SK-N-SH (cell line): ENCODE measurements at regions not wholly inside any gene's neighbourhood (a gene's known extent, or its start where the extent isn't known, plus 50 kb on each side); places are given as distances from the start of the nearest gene placed in this dataset.

ENCODE experiments used
- CTCF ChIA-PET: fragments of 300-600, 350-600 bp; formaldehyde crosslinking; extraction: SDS; loops from one replicate; lab custom pipeline; 2021; lab: Yijun Ruan, JAX
- POLR2A ChIA-PET: fragments of 350-600 bp; sonication (Branson Sonifier 250); formaldehyde crosslinking; extraction: SDS; loops from one replicate; lab custom pipeline; 2020; ENCODE audit warnings: antibody characterized with exemption, inconsistent platforms; lab: Yijun Ruan, JAX
- DNase-seq: peaks from one replicate; pipeline ENCODE4 v3.0.0; 2012
- H2AFZ ChIP-seq: fragments of 200-600 bp; sonication (generic); 2 replicates; pipeline ENCODE4 v1.8.1; 2016; ENCODE audit warnings: antibody characterized with exemption, mild to moderate bottlenecking, low read depth
- H3F3A ChIP-seq: fragments of 200-600 bp; sonication (generic); replicated peaks from 2 replicates; pipeline ENCODE3; 2016; ENCODE audit warnings: antibody characterized with exemption, mild to moderate bottlenecking; ENCODE audit not compliant: insufficient read depth
- H3K27ac ChIP-seq, 2 experiments: fragments of 200-500 bp in 1 of 2; fragments of 200-600 bp in 1 of 2; sonication (Bioruptor generic) in 1 of 2; sonication (generic), shearing (Covaris generic) in 1 of 2; 2 replicates each; pipeline versions ENCODE4 v1.5.1 to v1.6.1; 2014 to 2016; ENCODE audit warnings: low read depth in 2 of 2, inconsistent platforms in 1 of 2, low read length in 1 of 2, mild to moderate bottlenecking in 1 of 2, mixed read lengths in 1 of 2
- H3K27me3 ChIP-seq: fragments of 200-600 bp; sonication (generic), shearing (Covaris generic); 2 replicates; pipeline ENCODE4 v1.6.1; 2016; ENCODE audit warnings: mixed run types; ENCODE audit not compliant: insufficient read depth
- H3K36me3 ChIP-seq, 2 experiments: fragments of 200-500 bp in 1 of 2; fragments of 200-600 bp in 1 of 2; sonication (Bioruptor generic) in 1 of 2; sonication (generic) in 1 of 2; replicated peaks in 1 of 2; 2 replicates each; pipeline versions ENCODE3 to v1.5.1; 2014 to 2016; ENCODE audit warnings: low read length in 1 of 2, mild to moderate bottlenecking in 1 of 2; ENCODE audit not compliant: insufficient read depth in 2 of 2, control insufficient read depth in 1 of 2
- H3K4me1 ChIP-seq, 2 experiments: fragments of 200-500 bp in 1 of 2; fragments of 200-600 bp in 1 of 2; sonication (Bioruptor generic) in 1 of 2; sonication (generic), shearing (Covaris generic) in 1 of 2; 2 replicates each; pipeline versions ENCODE4 v1.5.1 to v1.6.1; 2014 to 2016; ENCODE audit warnings: low read depth in 1 of 2, low read length in 1 of 2, mixed run types in 1 of 2; ENCODE audit not compliant: insufficient read depth in 2 of 2, control insufficient read depth in 1 of 2
- H3K4me2 ChIP-seq: fragments of 200-600 bp; sonication (generic), shearing (Covaris generic); 2 replicates; pipeline ENCODE4 v1.6.1; 2017; ENCODE audit warnings: mixed run types
- H3K4me3 ChIP-seq, 2 experiments: fragments of 200-500 bp in 1 of 2; fragments of 200-600 bp in 1 of 2; sonication (Bioruptor generic) in 1 of 2; sonication (generic), shearing (Covaris generic) in 1 of 2; 2 replicates each; pipeline versions ENCODE4 v1.5.1 to v1.8.1; 2014 to 2016; ENCODE audit warnings: low read depth in 2 of 2, inconsistent platforms in 1 of 2, low read length in 1 of 2, mild to moderate bottlenecking in 1 of 2, mixed read lengths in 1 of 2, moderate library complexity in 1 of 2
- H3K79me2 ChIP-seq: fragments of 200-600 bp; sonication (generic); 2 replicates; pipeline ENCODE4 v1.8.1; 2017; ENCODE audit warnings: mild to moderate bottlenecking; ENCODE audit not compliant: insufficient read depth
- H3K9ac ChIP-seq: fragments of 200-600 bp; sonication (generic); 2 replicates; pipeline ENCODE4 v1.6.1; 2017; ENCODE audit warnings: mixed run types
- H3K9me2 ChIP-seq: fragments of 200-600 bp; sonication (generic); 2 replicates; pipeline ENCODE4 v1.6.1; 2017; ENCODE audit warnings: mixed run types
- H3K9me3 ChIP-seq: fragments of 200-600 bp; sonication (generic); 2 replicates; pipeline ENCODE4 v1.6.1; 2017; ENCODE audit warnings: mixed run types, mild to moderate bottlenecking, moderate library complexity
- H4K20me1 ChIP-seq: fragments of 200-600 bp; sonication (generic); 2 replicates; pipeline ENCODE4 v1.6.1; 2017; ENCODE audit warnings: mild to moderate bottlenecking, mixed run types; ENCODE audit not compliant: insufficient read depth
- FOXJ3 ChIP-seq: sonication (generic); formaldehyde crosslinking; IDR thresholded peaks from 2 replicates; pipeline ENCODE4 v1.5.1; 2020; ENCODE audit warnings: mild to moderate bottlenecking, missing genetic modification reagents
- GABPA ChIP-seq: IDR thresholded peaks from 2 replicates; pipeline ENCODE4 v1.4.0; 2012; ENCODE audit warnings: low read depth, mild to moderate bottlenecking
- NRF1 ChIP-seq: IDR thresholded peaks from 2 replicates; pipeline ENCODE4 v1.6.1; 2012; ENCODE audit warnings: low read depth, mild to moderate bottlenecking, low read length
- RFX5 ChIP-seq: IDR thresholded peaks from 2 replicates; pipeline ENCODE4 v1.6.1; 2012; ENCODE audit warnings: mild to moderate bottlenecking, improper control_type of control experiment, low read length
- SIN3A ChIP-seq: IDR thresholded peaks from 2 replicates; pipeline ENCODE4 v1.6.1; 2012; ENCODE audit warnings: low read depth, mild to moderate bottlenecking, low read length, moderate library complexity, borderline replicate concordance
- SMC3 ChIP-seq: IDR thresholded peaks from 2 replicates; pipeline ENCODE4 v1.6.1; 2012; ENCODE audit warnings: low read depth, low read length, improper control_type of control experiment
- TAF1 ChIP-seq: IDR thresholded peaks from 2 replicates; pipeline ENCODE4 v1.6.1; 2012; ENCODE audit warnings: low read depth, mild to moderate bottlenecking, low read length, moderate library complexity, borderline replicate concordance
- WGBS: methylation state at CpG from one replicate; pipeline ENCODE4 v1.1.6; 2017; ENCODE audit warnings: low lambda C conversion rate; 5-methylcytosine and 5-hydroxymethylcytosine counted together
- TF ChIP-seq, protein P1 (sequence below): IDR thresholded peaks from 2 replicates; pipeline ENCODE4 v1.4.0; 2012; ENCODE audit warnings: low read depth
- TF ChIP-seq, protein P2 (sequence below): fragments of 200-600 bp; sonication (generic); IDR thresholded peaks from 2 replicates; pipeline ENCODE4 v1.6.1; 2017; ENCODE audit warnings: antibody characterized with exemption, mild to moderate bottlenecking, moderate library complexity
- TF ChIP-seq, protein P3 (sequence below): IDR thresholded peaks from 2 replicates; pipeline ENCODE4; 2012
- TF ChIP-seq, protein P4 (sequence below): IDR thresholded peaks from 2 replicates; pipeline ENCODE4 v1.4.0; 2012; ENCODE audit warnings: low read depth, borderline replicate concordance

DNA sequence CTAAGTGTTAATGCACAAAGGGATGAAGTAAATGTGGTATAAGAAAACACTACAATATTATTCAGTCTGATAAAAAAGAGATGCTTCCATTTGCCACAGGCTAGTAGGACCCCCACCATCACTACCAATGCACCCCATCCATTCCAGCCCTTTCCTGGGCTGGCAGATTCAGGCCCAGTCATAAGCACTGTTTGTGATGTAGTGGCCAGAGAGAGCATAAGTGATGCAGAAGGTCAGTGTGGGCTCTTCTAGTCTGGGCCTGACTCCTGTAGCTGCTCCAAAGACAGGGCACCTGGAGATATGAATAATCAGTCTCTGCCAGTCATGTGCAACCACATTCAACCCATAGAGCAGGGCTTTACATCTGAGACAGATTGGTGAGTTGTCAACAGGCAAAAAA lies 1294.7 kb downstream of the TMEM121 start (continued):
- TF ChIP-seq, protein P1, sequence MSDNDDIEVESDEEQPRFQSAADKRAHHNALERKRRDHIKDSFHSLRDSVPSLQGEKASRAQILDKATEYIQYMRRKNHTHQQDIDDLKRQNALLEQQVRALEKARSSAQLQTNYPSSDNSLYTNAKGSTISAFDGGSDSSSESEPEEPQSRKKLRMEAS, result no peak
- no peak for TF ChIP-seq FOXJ3 (CRISPR knock-in tag)
- TF ChIP-seq, protein P2, sequence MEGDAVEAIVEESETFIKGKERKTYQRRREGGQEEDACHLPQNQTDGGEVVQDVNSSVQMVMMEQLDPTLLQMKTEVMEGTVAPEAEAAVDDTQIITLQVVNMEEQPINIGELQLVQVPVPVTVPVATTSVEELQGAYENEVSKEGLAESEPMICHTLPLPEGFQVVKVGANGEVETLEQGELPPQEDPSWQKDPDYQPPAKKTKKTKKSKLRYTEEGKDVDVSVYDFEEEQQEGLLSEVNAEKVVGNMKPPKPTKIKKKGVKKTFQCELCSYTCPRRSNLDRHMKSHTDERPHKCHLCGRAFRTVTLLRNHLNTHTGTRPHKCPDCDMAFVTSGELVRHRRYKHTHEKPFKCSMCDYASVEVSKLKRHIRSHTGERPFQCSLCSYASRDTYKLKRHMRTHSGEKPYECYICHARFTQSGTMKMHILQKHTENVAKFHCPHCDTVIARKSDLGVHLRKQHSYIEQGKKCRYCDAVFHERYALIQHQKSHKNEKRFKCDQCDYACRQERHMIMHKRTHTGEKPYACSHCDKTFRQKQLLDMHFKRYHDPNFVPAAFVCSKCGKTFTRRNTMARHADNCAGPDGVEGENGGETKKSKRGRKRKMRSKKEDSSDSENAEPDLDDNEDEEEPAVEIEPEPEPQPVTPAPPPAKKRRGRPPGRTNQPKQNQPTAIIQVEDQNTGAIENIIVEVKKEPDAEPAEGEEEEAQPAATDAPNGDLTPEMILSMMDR, result no peak
- TF ChIP-seq, protein P3, sequence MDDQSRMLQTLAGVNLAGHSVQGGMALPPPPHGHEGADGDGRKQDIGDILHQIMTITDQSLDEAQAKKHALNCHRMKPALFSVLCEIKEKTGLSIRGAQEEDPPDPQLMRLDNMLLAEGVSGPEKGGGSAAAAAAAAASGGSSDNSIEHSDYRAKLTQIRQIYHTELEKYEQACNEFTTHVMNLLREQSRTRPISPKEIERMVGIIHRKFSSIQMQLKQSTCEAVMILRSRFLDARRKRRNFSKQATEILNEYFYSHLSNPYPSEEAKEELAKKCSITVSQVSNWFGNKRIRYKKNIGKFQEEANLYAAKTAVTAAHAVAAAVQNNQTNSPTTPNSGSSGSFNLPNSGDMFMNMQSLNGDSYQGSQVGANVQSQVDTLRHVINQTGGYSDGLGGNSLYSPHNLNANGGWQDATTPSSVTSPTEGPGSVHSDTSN, result no peak

DNA sequence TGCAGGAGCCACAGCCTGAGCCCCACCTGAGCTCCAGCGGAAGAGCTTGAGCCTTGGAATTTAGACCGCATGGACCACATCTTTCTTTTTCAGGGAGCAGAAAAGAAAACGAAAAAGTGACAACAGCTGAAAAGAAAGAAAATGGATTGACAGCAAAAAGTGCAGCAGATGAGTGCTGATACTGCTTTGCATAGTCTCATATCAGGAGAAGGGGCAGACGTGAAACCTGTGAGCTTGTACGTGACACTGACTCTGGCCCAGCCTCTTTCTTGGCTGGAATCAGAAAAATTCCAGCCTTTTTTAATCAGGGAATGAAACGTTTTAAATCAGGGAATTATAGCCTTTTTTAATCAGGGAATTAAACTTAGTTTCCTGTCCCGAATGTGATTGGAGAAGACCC lies 1296.5 kb downstream of the TMEM121 start:
- no peak overlapping the region for H3K4me2 ChIP-seq
- H3K27ac ChIP-seq, result no peak overlapping the region
- no peak for TF ChIP-seq GABPA
- TF ChIP-seq, protein P4, sequence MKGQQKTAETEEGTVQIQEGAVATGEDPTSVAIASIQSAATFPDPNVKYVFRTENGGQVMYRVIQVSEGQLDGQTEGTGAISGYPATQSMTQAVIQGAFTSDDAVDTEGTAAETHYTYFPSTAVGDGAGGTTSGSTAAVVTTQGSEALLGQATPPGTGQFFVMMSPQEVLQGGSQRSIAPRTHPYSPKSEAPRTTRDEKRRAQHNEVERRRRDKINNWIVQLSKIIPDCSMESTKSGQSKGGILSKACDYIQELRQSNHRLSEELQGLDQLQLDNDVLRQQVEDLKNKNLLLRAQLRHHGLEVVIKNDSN, result no peak
- TF ChIP-seq TAF1, result no peak
- TF ChIP-seq, all 33 proteins: peak for 0
- H3F3A ChIP-seq, result no peaks in the 10 kb centered on the region
- H3K27me3 ChIP-seq, result peaks cover 34% of the 10 kb centered on the region; the same call in 1 of the 2 replicates
- no peak overlapping the region for H3K9ac ChIP-seq
- H3K9me3 ChIP-seq, result no peaks in the 10 kb centered on the region
- ChIA-PET CTCF (interaction anchor here (0.9 to 4.3 kb wide), 4 partner anchors 8 to 33 kb away, joined by 3 to 18 read pairs (median 4); no protein-coding TSS in a partner anchor), POLR2A (no interaction called here)
- WGBS, result 7% methylated on average over 7 of the region's 7 CpGs
- no peaks in the 10 kb centered on the region for H4K20me1 ChIP-seq
- DNase-seq, result no peak
- H3K36me3 ChIP-seq, result no peaks in the 10 kb centered on the region
- no peaks in the 10 kb centered on the region for H3K4me1 ChIP-seq
- H3K79me2 ChIP-seq, result no peaks in the 10 kb centered on the region
- no peaks in the 10 kb centered on the region for H3K9me2 ChIP-seq
- no peak overlapping the region for H3K4me3 ChIP-seq
- no peak overlapping the region for H2AFZ ChIP-seq

DNA sequence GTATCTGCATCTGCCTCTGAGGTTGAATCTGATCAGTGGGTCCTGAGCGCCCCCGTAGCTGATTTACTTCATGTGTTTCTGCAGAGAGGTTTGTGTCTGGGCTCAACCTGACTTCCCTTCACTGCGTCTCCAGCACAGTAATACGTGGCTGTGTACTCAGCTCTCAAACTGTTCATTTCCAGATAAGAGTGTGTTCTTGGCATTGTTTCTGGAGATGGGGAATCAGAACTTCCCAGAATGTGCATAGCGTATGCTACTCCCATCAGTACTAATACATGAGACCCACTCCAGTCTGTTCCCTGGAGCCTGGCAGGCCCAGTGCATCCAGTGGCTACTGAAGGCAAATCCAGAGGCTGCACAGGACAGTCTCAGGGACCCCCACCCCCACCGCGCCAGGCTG lies 1297.2 kb downstream of the TMEM121 start:
- no peaks in the 10 kb centered on the region for H3F3A ChIP-seq
- H3K9me2 ChIP-seq, result no peaks in the 10 kb centered on the region
- H3K27me3 ChIP-seq, result peaks cover 34% of the 10 kb centered on the region; the same call in 1 of the 2 replicates
- H4K20me1 ChIP-seq, result no peaks in the 10 kb centered on the region
- H3K79me2 ChIP-seq, result no peaks in the 10 kb centered on the region
- POLR2A ChIA-PET, result no interaction called here
- no peak overlapping the region for H3K4me2 ChIP-seq
- H3K9me3 ChIP-seq, result no peaks in the 10 kb centered on the region
- H2AFZ ChIP-seq, result no peak overlapping the region
- H3K27ac ChIP-seq, result no peak overlapping the region
- no peak overlapping the region for H3K4me3 ChIP-seq
- CTCF ChIA-PET, result interaction anchor here (0.9 to 4.3 kb wide), 3 partner anchors 8 to 34 kb away, joined by 3 to 18 read pairs (median 3); no protein-coding TSS in a partner anchor
- H3K9ac ChIP-seq, result no peak overlapping the region
- H3K4me1 ChIP-seq, result no peaks in the 10 kb centered on the region
- no peak for DNase-seq
- 19% methylated on average over 7 of the region's 7 CpGs for WGBS
- H3K36me3 ChIP-seq, result no peaks in the 10 kb centered on the region
- TF ChIP-seq SIN3A, result no peak
- no peak for TF ChIP-seq FOXJ3 (CRISPR knock-in tag)
- TF ChIP-seq, protein P1, result no peak
- no peak for TF ChIP-seq RFX5
- no peak for TF ChIP-seq NRF1
- no peak for TF ChIP-seq SMC3
